ENCODE measurements at regions not wholly inside any gene's neighbourhood (a gene's known extent, or its start where the extent isn't known, plus 50 kb on each side); places are given as distances from the start of the nearest gene placed in this dataset.

- Histone ChIP-seq H3K4me3 (ENCODE audit: insufficient read depth, low read depth, low read length, poor library complexity, severe bottlenecking) (no peak overlapping the region), H3K27me3 (replicated peaks; ENCODE audit: control insufficient read depth, insufficient read depth, low read length, poor library complexity, severe bottlenecking) (no peaks in the 10 kb centered on the region), H3K36me3 (ENCODE audit: control insufficient read depth, insufficient read depth, low read length) (no peaks in the 10 kb centered on the region), H3K9me3 (ENCODE audit: control insufficient read depth, low read length) (no peaks in the 10 kb centered on the region), H3K27ac (ENCODE audit: insufficient read depth, low read length, poor library complexity, severe bottlenecking) (no peak overlapping the region), H3K4me1 (ENCODE audit: control insufficient read depth, insufficient read depth, low read length, poor library complexity, severe bottlenecking) (no peaks in the 10 kb centered on the region)
- DNase-seq: no peak
Observed at GRCh38 chr9:81193362-81194339, 495.7 kb downstream of the TLE1 start.

- Histone ChIP-seq H3K9me3 (ENCODE audit: control insufficient read depth, low read length) (no peaks in the 10 kb centered on the region), H3K27me3 (replicated peaks; ENCODE audit: control insufficient read depth, insufficient read depth, low read length, poor library complexity, severe bottlenecking) (no peaks in the 10 kb centered on the region), H3K36me3 (ENCODE audit: control insufficient read depth, insufficient read depth, low read length) (no peaks in the 10 kb centered on the region), H3K27ac (ENCODE audit: insufficient read depth, low read length, poor library complexity, severe bottlenecking) (no peak overlapping the region), H3K4me3 (ENCODE audit: insufficient read depth, low read depth, low read length, poor library complexity, severe bottlenecking) (no peak overlapping the region), H3K4me1 (ENCODE audit: control insufficient read depth, insufficient read depth, low read length, poor library complexity, severe bottlenecking) (no peaks in the 10 kb centered on the region)
- no peak for DNase-seq
Observed at GRCh38 chr9:81191222-81191621, 498.1 kb downstream of the TLE1 start.

- H3K27me3 ChIP-seq (replicated peaks; ENCODE audit: control insufficient read depth, insufficient read depth, low read length, poor library complexity, severe bottlenecking): no peaks in the 10 kb centered on the region
- H3K9me3 ChIP-seq (ENCODE audit: control insufficient read depth, low read length): no peaks in the 10 kb centered on the region
- no peaks in the 10 kb centered on the region for H3K4me1 ChIP-seq (ENCODE audit: control insufficient read depth, insufficient read depth, low read length, poor library complexity, severe bottlenecking)
- no peak overlapping the region for H3K27ac ChIP-seq (ENCODE audit: insufficient read depth, low read length, poor library complexity, severe bottlenecking)
- no peak overlapping the region for H3K4me3 ChIP-seq (ENCODE audit: insufficient read depth, low read depth, low read length, poor library complexity, severe bottlenecking)
- DNase-seq: no peak
- H3K36me3 ChIP-seq (ENCODE audit: control insufficient read depth, insufficient read depth, low read length): no peaks in the 10 kb centered on the region
Observed at GRCh38 chr9:81190659-81191058, 498.7 kb downstream of the TLE1 start.

- DNase-seq: no peak
- Histone ChIP-seq H3K9me3 (ENCODE audit: control insufficient read depth, low read length) (no peaks in the 10 kb centered on the region), H3K36me3 (ENCODE audit: control insufficient read depth, insufficient read depth, low read length) (no peaks in the 10 kb centered on the region), H3K4me1 (ENCODE audit: control insufficient read depth, insufficient read depth, low read length, poor library complexity, severe bottlenecking) (no peaks in the 10 kb centered on the region), H3K27ac (ENCODE audit: insufficient read depth, low read length, poor library complexity, severe bottlenecking) (no peak overlapping the region), H3K27me3 (replicated peaks; ENCODE audit: control insufficient read depth, insufficient read depth, low read length, poor library complexity, severe bottlenecking) (no peaks in the 10 kb centered on the region), H3K4me3 (ENCODE audit: insufficient read depth, low read depth, low read length, poor library complexity, severe bottlenecking) (no peak overlapping the region)
Observed at GRCh38 chr9:81183761-81184160, 505.6 kb downstream of the TLE1 start.

GRCh38 chr9:81182431-81182830 is 506.9 kb downstream of the TLE1 start:
- Histone ChIP-seq H3K9me3 (ENCODE audit: control insufficient read depth, low read length) (no peaks in the 10 kb centered on the region), H3K4me3 (ENCODE audit: insufficient read depth, low read depth, low read length, poor library complexity, severe bottlenecking) (no peak overlapping the region), H3K4me1 (ENCODE audit: control insufficient read depth, insufficient read depth, low read length, poor library complexity, severe bottlenecking) (no peaks in the 10 kb centered on the region), H3K27me3 (replicated peaks; ENCODE audit: control insufficient read depth, insufficient read depth, low read length, poor library complexity, severe bottlenecking) (no peaks in the 10 kb centered on the region), H3K36me3 (ENCODE audit: control insufficient read depth, insufficient read depth, low read length) (no peaks in the 10 kb centered on the region), H3K27ac (ENCODE audit: insufficient read depth, low read length, poor library complexity, severe bottlenecking) (no peak overlapping the region)
- DNase-seq: no peak

- Histone ChIP-seq H3K36me3 (ENCODE audit: control insufficient read depth, insufficient read depth, low read length) (no peaks in the 10 kb centered on the region), H3K27me3 (replicated peaks; ENCODE audit: control insufficient read depth, insufficient read depth, low read length, poor library complexity, severe bottlenecking) (no peaks in the 10 kb centered on the region), H3K9me3 (ENCODE audit: control insufficient read depth, low read length) (no peaks in the 10 kb centered on the region), H3K4me1 (ENCODE audit: control insufficient read depth, insufficient read depth, low read length, poor library complexity, severe bottlenecking) (no peaks in the 10 kb centered on the region), H3K27ac (ENCODE audit: insufficient read depth, low read length, poor library complexity, severe bottlenecking) (no peak overlapping the region), H3K4me3 (ENCODE audit: insufficient read depth, low read depth, low read length, poor library complexity, severe bottlenecking) (no peak overlapping the region)
- DNase-seq: no peak
Observed at GRCh38 chr9:81174023-81174422, 515.3 kb downstream of the TLE1 start.

- Histone ChIP-seq H3K27ac (ENCODE audit: insufficient read depth, low read length, poor library complexity, severe bottlenecking) (no peak overlapping the region), H3K36me3 (ENCODE audit: control insufficient read depth, insufficient read depth, low read length) (no peaks in the 10 kb centered on the region), H3K4me3 (ENCODE audit: insufficient read depth, low read depth, low read length, poor library complexity, severe bottlenecking) (no peak overlapping the region), H3K9me3 (ENCODE audit: control insufficient read depth, low read length) (no peaks in the 10 kb centered on the region), H3K27me3 (replicated peaks; ENCODE audit: control insufficient read depth, insufficient read depth, low read length, poor library complexity, severe bottlenecking) (no peaks in the 10 kb centered on the region), H3K4me1 (ENCODE audit: control insufficient read depth, insufficient read depth, low read length, poor library complexity, severe bottlenecking) (no peaks in the 10 kb centered on the region)
- DNase-seq: no peak
Observed at GRCh38 chr9:81171689-81172088, 517.7 kb downstream of the TLE1 start.

- Histone ChIP-seq H3K4me3 (ENCODE audit: insufficient read depth, low read depth, low read length, poor library complexity, severe bottlenecking) (no peak overlapping the region), H3K4me1 (ENCODE audit: control insufficient read depth, insufficient read depth, low read length, poor library complexity, severe bottlenecking) (no peaks in the 10 kb centered on the region), H3K36me3 (ENCODE audit: control insufficient read depth, insufficient read depth, low read length) (no peaks in the 10 kb centered on the region), H3K9me3 (ENCODE audit: control insufficient read depth, low read length) (no peaks in the 10 kb centered on the region), H3K27me3 (replicated peaks; ENCODE audit: control insufficient read depth, insufficient read depth, low read length, poor library complexity, severe bottlenecking) (no peaks in the 10 kb centered on the region), H3K27ac (ENCODE audit: insufficient read depth, low read length, poor library complexity, severe bottlenecking) (no peak overlapping the region)
- DNase-seq: no peak
Observed at GRCh38 chr9:81162361-81162760, 527.0 kb downstream of the TLE1 start.

- Histone ChIP-seq H3K36me3 (ENCODE audit: control insufficient read depth, insufficient read depth, low read length) (no peaks in the 10 kb centered on the region), H3K4me1 (ENCODE audit: control insufficient read depth, insufficient read depth, low read length, poor library complexity, severe bottlenecking) (no peaks in the 10 kb centered on the region), H3K27ac (ENCODE audit: insufficient read depth, low read length, poor library complexity, severe bottlenecking) (no peak overlapping the region), H3K4me3 (ENCODE audit: insufficient read depth, low read depth, low read length, poor library complexity, severe bottlenecking) (no peak overlapping the region), H3K27me3 (replicated peaks; ENCODE audit: control insufficient read depth, insufficient read depth, low read length, poor library complexity, severe bottlenecking) (no peaks in the 10 kb centered on the region), H3K9me3 (ENCODE audit: control insufficient read depth, low read length) (no peaks in the 10 kb centered on the region)
- no peak for DNase-seq
Observed at GRCh38 chr9:81156381-81156780, 533.0 kb downstream of the TLE1 start.

GRCh38 chr9:81150016-81150625 is 539.2 kb downstream of the TLE1 start:
- Histone ChIP-seq H3K4me1 (ENCODE audit: control insufficient read depth, insufficient read depth, low read length, poor library complexity, severe bottlenecking) (no peaks in the 10 kb centered on the region), H3K27ac (ENCODE audit: insufficient read depth, low read length, poor library complexity, severe bottlenecking) (no peak overlapping the region), H3K4me3 (ENCODE audit: insufficient read depth, low read depth, low read length, poor library complexity, severe bottlenecking) (no peak overlapping the region), H3K9me3 (ENCODE audit: control insufficient read depth, low read length) (no peaks in the 10 kb centered on the region), H3K36me3 (ENCODE audit: control insufficient read depth, insufficient read depth, low read length) (no peaks in the 10 kb centered on the region), H3K27me3 (replicated peaks; ENCODE audit: control insufficient read depth, insufficient read depth, low read length, poor library complexity, severe bottlenecking) (no peaks in the 10 kb centered on the region)
- DNase-seq: no peak
